HG02759 (cell line): ENCODE measurements at regions not wholly inside any gene's neighbourhood (a gene's known extent, or its start where the extent isn't known, plus 50 kb on each side); places are given as distances from the start of the nearest gene placed in this dataset.

Experiments
- ATAC-seq: cut with Tn5 transposase; IDR thresholded peaks from one replicate; pipeline ENCODE4 v1.9.1; 2021; ENCODE audit warnings: mild to moderate bottlenecking, moderate library complexity; ENCODE audit not compliant: unreplicated experiment

DNA sequence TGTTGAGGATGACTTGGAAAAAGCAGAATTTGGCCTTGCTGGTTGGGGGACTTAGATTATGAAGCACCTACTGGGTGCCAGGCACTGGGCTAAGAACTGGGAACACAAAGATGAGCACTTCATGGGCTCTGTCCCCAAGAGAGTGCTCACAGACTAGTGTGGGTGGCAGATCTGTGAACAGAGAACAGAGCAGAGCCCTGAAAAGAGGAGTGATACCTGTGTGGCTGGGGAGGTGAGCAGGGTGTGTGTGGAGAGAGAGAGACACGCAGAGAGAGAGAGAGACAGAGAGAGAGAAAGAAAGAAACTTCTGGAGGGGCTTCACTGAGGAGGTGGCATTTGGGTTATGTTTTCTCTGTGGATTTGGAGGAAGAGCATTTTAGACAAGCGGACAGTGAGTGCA lies 61.1 kb upstream of the PPP2R5A start:
- ATAC-seq = no peak

DNA sequence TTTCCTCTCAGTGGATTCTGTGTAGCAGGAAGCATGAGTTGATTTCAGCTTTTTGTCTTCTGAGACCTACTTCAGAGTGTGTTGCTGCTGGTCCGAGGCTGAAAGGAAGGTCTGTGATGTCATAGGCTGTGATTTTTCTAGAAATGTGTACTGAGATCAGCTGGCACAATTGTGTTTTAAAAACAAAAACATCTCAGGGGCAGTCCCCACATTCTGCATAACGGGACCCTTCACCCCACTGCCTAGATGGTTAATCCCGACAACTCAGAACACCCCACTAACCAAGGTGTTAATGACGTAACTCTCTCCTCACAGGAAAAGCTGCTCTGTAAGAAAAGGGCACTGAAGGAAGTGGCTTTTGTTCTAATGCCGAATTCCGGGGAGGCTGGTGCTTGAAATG lies 59.8 kb upstream of the PPP2R5A start:
- no peak for ATAC-seq

DNA sequence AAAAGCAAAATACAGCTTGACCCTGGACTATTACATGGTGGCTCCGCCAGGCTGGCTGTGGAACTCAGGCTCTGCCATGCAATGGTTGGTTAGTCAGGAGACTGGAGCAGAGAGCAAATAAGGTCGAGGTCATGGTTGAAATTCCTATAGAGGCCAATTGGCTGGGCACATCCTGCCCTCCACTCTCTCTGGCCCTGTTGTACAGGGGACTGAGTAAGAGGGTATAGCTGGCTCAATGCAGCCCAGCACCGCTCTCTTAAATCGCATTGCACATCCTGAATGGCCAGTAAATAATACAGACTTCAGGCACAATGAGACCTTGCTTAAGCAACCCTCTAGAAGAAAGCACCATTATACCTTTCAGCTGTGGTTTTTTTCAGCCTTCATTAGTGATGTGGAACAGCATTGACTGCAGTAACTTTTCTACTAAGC lies 59.3 kb upstream of the PPP2R5A start:
- ATAC-seq = peak; percentile 66

DNA sequence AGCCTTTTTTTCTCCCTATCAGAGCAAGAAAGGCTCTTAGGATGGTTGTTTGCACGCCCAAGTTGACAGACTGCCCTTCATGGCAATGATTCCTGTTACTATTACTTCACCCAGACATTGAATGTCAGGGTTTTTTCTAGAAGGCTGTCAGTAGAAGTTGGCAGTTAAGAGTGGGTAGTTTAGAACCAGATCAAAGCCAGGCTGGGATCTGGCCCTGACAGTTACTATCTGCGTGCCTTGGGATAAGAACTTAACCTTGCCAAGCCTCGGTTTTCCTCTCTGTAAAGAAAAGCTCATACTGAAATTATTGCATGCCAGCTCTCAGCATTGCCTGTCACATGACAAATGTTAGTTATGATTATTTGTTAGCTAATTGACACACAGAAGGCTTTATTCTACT lies 58.7 kb upstream of the PPP2R5A start:
- no peak for ATAC-seq

DNA sequence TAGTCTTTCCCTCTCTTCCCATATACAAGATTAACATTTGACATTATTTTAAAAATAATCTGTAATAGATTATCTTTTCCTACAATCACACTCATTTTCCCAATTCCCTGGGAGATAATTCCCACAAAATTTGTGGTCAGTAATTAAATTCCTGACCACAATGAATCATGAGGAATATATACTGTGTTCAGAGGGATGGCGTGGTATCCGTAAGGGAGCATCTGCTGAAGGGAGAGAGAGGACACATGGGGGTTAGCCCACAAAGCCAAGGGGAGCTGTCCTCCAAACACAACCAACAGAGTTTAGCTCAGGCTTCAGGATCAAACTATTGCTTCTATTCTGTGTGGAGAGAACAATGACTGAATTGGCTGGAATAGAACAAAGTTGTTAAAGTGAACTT lies 57.1 kb upstream of the PPP2R5A start:
- ATAC-seq = no peak

DNA sequence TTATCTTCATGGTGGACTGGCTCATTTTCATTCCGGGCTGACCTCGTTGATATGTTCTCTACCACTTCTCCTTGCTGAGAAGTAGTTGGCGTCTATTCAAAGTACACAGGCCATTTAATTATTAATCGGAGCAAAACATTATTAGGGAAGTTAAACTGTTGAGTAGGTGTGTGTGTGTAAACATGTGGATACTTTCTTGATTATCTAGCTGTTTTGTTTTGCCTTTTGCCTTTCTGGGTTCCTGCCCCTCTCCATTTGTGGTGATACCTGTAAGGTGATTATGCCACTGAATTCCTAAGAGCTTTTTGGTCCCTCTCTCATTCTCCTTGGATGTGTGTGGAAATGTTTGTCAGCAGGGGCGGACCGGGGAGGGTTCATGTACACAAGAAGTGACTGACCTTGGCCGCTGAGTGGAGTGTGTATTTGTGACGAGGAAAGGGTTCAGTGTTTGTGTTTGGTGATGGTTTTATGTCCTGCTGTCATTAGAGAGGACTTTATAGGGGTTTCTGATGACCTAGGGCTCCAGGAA lies 56.6 kb upstream of the PPP2R5A start:
- ATAC-seq = no peak

DNA sequence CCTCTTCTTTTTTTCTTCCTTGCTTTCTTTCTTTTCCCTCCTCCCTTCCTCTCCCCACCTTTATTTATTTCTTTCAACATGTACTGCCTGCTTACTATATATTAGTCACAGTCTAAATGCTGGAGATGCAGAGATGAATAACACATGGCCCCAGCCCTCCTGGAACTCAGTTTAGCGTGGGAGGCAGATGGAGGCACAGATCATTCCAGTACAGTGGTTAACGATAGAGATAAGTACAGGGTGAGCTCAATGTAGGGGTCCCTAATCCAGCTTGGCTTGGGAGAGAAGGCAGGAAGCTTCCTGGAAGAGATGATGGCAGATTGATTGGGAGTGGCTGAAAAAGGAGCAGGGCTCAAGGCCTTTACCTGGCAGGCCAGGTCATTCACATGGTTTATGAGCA lies 55.6 kb upstream of the PPP2R5A start:
- no peak for ATAC-seq

DNA sequence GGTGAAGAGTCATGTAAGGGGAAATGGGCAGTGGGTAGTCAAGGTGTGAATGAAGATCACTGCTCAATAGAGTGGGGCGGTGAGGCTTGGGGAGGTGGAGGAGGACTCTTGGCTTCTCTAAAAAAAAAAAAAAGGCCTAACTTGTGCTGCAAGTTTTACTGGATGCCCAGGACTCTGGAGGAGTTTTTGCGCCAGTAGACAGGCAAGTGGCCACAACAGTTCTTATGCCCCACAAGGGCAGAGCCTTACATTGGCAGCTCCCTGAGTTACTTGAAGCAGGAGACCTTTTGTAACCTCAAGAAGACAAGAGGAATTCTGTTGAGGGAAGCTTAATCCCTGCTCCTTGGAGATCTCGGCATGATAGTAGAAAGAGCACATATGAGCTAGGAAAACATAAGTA lies 54.9 kb upstream of the PPP2R5A start:
- ATAC-seq = no peak

DNA sequence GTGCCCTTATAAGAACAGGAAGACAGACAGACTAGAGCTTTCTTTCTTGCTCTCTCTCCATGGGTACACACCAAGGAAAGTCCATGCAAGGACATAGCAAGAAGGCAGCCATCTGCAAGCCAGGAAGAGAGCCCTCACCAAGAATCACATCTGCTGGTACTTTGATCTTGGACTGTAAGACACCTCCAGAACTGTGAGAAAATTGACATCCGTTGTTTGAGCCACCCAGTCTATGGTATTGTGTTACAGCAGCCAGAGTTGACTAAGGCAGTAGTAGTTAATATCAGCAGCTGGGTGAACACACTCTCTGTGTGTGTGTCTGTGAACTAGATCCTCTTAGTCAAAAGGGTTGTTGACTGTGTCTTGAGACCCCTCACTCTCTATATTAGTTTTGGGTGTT lies 53.8 kb upstream of the PPP2R5A start:
- no peak for ATAC-seq

DNA sequence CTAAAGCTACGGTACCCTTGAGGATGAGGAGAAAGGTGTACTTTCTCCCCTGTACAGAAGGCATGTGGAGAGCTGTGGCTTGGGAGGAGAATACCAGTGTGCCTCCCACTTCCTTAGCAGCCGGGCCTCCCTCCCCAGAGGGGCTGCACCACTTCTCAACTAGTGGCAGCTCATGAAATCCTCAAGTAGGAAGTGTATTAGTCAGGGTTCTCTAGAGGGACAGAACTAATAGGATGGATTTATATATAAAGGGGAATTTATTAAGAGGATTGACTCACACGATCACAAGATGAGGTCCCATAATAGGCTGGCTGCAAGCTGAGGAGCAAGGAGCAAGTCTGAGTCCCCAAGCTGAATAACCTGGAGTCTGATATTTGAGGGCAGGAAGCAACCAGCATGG lies 53.1 kb upstream of the PPP2R5A start:
- no peak for ATAC-seq

DNA sequence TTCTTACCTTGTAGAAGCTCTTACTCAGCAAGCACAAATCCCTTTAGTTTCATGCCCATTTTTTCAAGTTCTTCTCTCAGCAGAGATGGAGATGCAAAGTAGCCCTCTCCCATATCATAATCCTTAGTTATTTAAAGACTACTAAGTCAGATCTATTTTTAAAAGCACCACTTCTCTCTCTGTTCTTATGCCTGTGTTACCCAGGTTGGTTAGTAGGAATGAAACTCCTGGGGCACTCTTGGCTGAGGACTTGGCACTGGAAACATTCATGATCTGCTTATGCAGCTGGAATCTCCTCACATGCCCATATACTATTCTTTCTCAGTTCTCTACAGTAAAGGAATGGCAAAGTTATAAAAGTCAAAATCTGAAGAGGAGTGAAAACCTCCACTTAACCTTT lies 51.9 kb upstream of the PPP2R5A start:
- no peak for ATAC-seq

DNA sequence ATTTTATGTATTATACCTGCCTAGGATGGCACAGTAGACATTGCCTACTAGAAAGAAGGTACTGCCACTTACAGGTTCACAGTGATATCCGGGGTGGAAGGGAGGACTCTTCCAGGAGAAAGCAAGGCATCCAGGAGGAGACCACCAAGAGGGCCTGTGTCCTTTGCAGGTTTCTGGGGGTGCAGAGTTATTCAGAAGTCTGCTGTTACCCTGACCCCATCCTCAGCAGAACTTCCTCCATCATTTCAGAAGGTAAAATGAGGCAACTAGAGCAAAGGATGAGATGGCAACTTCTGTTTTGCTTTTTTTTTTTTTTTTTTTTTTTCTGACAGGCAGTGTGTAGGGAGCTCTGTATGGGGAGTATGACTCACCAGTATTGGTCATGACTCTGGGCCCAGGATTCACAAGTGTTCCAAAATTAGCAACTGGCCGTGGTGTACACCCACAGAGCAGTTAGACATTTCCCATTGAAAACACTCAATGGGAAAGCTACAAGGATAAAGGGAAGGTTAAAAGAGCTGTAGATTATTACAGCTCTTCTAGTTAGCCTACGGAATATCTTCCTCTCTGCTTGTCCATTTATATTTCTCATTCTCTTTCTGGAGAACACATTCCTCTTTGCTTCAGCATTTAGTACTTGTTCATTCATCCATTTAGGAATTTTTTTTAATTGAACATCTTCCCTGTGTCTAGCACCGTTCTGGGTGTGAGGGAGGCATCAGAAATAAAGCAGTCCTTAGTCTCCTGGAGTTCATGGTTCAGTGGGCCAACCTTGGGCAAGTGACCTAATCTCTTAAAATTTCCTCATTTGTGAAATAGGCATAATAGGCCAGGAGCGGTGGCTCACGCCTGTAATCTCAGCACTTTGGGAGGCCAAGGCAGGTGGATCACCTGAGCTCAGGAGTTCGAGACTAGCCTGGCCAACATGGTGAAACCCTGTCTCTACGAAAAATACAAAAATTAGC lies 50.5 kb upstream of the PPP2R5A start:
- ATAC-seq = peak; percentile 58
